HL-60 (cell line): ENCODE measurements at regions not wholly inside any gene's neighbourhood (a gene's known extent, or its start where the extent isn't known, plus 50 kb on each side); places are given as distances from the start of the nearest gene placed in this dataset.

Experiments used
- GABPA ChIP-seq: IDR thresholded peaks from 2 replicates; pipeline ENCODE4 v1.6.1; 2012; ENCODE audit warnings: low read depth
- POLR2AphosphoS5 ChIP-seq: IDR thresholded peaks from 2 replicates; pipeline ENCODE4 v1.6.1; 2012; ENCODE audit warnings: low read depth
- TF ChIP-seq, protein P1 (sequence below): IDR thresholded peaks from one replicate; pipeline ENCODE4 v1.5.1; 2011; ENCODE audit warnings: low read length, control low read depth, inconsistent platforms; ENCODE audit not compliant: insufficient read depth
- TF ChIP-seq, protein P2 (sequence below): IDR thresholded peaks from 2 replicates; pipeline ENCODE4 v1.6.1; 2012; ENCODE audit warnings: low read depth; ENCODE audit not compliant: insufficient replicate concordance

DNA sequence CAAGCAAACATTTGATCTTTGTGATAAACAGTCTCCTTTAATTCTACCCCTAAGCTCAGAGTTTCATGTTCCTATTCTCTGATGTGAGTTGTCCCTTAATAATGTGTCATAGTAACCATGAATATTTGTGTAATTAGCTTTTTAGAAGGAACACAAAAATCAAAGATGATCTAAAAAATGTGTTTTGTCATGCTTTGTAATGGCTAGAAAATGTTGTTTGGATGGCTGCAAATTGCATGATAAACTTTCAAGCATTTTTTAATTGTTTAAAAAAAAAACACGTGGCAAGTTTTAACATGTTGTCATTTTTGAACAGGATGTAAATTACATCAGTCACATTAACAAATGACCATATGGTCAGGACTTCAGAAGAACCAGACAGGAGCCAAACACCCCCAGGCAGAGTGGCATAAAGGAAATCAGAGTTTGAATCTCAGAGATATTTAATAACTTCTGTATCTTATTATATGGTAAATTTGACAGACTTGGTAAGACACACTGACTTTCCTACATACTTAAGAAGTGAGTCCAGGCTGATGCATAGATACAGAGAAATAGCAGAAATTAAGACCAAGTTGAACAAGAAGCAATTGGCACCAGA, 223.9 kb upstream of the VEGFC start:
- TF ChIP-seq, protein P1, sequence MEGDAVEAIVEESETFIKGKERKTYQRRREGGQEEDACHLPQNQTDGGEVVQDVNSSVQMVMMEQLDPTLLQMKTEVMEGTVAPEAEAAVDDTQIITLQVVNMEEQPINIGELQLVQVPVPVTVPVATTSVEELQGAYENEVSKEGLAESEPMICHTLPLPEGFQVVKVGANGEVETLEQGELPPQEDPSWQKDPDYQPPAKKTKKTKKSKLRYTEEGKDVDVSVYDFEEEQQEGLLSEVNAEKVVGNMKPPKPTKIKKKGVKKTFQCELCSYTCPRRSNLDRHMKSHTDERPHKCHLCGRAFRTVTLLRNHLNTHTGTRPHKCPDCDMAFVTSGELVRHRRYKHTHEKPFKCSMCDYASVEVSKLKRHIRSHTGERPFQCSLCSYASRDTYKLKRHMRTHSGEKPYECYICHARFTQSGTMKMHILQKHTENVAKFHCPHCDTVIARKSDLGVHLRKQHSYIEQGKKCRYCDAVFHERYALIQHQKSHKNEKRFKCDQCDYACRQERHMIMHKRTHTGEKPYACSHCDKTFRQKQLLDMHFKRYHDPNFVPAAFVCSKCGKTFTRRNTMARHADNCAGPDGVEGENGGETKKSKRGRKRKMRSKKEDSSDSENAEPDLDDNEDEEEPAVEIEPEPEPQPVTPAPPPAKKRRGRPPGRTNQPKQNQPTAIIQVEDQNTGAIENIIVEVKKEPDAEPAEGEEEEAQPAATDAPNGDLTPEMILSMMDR: no peak
- TF ChIP-seq GABPA: no peak
- TF ChIP-seq POLR2AphosphoS5: no peak
- TF ChIP-seq, protein P2, sequence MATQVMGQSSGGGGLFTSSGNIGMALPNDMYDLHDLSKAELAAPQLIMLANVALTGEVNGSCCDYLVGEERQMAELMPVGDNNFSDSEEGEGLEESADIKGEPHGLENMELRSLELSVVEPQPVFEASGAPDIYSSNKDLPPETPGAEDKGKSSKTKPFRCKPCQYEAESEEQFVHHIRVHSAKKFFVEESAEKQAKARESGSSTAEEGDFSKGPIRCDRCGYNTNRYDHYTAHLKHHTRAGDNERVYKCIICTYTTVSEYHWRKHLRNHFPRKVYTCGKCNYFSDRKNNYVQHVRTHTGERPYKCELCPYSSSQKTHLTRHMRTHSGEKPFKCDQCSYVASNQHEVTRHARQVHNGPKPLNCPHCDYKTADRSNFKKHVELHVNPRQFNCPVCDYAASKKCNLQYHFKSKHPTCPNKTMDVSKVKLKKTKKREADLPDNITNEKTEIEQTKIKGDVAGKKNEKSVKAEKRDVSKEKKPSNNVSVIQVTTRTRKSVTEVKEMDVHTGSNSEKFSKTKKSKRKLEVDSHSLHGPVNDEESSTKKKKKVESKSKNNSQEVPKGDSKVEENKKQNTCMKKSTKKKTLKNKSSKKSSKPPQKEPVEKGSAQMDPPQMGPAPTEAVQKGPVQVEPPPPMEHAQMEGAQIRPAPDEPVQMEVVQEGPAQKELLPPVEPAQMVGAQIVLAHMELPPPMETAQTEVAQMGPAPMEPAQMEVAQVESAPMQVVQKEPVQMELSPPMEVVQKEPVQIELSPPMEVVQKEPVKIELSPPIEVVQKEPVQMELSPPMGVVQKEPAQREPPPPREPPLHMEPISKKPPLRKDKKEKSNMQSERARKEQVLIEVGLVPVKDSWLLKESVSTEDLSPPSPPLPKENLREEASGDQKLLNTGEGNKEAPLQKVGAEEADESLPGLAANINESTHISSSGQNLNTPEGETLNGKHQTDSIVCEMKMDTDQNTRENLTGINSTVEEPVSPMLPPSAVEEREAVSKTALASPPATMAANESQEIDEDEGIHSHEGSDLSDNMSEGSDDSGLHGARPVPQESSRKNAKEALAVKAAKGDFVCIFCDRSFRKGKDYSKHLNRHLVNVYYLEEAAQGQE: no peak
